ENCODE measurements at regions not wholly inside any gene's neighbourhood (a gene's known extent, or its start where the extent isn't known, plus 50 kb on each side); places are given as distances from the start of the nearest gene placed in this dataset.
"Not testable (repeated sequence)": the region's sequence is repeated elsewhere in the genome, so short reads cannot be mapped to it uniquely, and the experiment has no call there.

DNA sequence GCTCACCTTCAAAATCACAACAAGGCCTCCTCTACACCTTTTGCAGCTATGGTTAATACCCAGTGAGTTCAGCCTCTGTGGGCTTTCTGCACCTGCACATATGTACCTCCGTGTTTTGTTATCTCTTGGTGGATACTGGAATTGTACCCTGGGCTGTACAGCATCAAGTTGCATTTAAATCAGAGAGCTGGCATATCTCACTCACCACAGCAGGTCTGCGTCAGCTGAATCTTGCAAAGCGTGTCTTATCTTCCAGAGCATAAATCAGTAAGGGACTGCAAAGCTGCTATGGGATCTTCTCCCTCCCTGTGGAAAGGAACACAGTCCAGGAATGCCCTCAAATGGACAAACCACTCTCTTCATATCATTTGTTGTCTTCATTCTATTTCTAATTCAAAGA, 1048.7 kb downstream of the UQCRFS1 start:
- DNase-seq, result no peak

DNA sequence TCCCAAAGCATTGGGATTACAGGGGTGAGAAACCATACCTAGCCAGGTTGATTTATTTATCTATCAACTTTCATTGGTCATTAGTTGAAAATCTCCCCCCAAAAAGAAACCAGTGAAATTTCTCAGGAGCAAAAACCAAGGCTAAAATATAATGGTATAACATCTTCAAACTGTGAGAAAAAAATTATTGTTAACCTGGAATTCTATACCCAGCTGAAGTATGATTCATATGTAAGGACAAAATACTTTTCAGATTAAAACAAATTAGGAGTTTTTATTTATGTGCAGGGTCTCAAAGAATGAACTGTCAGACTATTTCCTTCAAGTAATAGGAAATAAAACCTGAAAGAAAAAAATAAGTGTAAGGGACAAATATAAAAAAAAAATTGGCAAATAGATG, 1053.9 kb downstream of the UQCRFS1 start:
- DNase-seq, result no peak

DNA sequence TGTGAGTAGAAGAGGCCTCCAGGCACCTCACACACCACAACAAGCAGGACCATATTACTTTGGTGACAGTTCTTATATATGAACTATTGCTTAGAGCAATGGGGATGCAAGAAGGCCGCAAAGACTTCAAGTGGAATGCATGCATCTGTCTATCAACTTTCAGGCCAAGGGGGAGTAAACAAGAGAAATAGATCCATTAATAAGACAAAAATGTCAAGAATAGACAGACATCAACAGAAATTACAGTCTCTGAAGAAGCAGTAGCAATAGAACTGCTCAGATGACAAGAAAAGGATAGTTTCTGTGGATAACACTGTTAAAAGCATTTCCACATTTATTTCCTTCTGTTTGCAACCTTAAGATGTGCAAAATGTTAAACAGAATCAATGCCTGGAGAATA, 1057.7 kb downstream of the UQCRFS1 start:
- DNase-seq, result no peak

DNA sequence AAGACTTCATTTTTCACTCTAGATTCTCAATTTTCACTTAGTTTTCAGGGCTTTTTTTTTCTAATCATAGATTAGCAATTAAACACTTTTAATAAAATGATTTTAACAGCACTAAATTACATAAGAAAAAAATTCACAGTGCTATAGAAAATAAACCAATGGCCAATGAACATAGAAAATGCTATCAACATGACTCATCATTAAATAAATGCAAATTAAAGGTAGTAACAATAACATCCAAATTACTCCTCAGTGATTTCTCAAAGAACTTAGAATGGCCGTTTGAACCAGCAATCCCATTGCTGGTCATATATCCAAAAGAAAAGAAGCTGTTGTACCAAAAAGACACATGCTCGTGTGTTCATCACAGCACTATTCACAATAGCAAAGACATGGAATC, 1058.9 kb downstream of the UQCRFS1 start:
- no peak for DNase-seq

DNA sequence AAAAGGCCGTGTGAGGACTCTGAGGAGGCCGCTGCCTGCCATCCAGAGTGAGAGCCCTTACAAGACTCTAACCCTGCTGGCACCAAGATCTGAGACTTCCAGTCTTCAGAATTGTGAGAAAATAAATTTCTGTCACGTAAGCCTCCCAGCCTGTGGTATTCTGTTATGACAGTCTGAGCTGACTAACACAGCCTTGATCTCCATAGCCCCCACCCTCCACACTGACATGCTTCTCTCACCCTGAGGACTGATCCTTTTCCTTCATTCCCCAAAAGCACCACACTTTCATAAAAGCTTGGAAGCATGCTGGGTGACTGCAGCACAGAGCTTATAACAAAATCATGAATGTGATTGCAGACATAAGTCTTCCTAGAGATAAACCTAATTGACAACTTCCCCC, 1059.8 kb downstream of the UQCRFS1 start:
- DNase-seq, result no peak

DNA sequence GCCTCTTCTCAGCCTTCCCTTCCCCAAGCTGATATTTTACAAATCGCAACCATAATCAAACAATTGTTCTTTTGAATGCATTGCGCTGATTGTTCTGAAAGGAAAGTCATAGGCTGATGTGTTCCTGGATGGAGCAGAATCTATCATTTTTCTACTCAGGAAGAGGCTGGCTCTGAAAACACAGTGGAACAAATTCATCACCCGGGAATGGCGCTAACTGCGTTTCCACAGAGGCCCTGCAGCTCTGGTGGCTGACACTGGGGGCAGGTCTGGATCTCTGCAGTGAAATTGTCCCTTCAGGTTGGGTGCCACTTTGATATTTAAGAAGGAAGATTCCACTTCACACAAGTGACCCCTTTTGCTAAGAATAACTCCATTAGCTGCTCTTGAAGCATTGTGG, 1060.8 kb downstream of the UQCRFS1 start:
- DNase-seq, result no peak

DNA sequence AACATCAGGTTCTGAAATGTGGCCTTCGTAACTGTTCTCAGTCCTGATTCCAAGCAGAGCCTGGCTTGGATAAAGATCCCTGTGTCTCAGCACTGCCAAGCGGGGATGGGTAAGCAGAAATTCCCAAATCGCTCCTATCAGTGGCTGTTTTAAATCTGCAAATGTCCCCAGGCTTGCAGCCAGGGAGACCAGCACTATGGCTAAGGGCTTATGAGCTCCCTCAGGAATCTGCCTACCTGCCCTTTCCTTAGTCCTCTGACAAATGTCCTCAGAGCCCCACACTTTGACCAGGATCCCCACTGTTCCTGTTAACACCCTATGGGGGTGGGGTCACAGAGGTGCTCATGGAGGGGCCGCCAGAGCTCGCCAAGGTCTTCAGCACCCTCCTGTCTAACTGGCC, 1062.8 kb downstream of the UQCRFS1 start:
- no peak for DNase-seq

DNA sequence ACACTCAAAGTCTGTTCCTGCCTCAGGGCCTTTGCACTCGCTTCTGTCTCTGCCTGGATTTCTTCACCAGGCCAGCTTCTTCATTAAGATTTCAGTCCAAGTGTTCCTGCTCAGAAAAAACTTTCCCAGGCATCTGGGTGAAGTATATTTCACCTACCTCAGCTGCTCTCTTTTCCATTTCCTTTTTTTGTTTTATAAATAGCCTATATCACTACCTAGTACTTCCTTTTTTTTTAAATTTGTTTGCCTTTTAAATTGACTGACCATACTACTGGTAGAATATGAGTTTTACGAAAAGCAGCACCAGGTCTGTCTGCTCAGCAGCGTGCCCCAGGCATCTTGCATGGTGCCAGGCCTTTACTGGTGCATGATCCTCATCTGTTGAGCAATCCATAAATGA, 1064.4 kb downstream of the UQCRFS1 start:
- no peak for DNase-seq

DNA sequence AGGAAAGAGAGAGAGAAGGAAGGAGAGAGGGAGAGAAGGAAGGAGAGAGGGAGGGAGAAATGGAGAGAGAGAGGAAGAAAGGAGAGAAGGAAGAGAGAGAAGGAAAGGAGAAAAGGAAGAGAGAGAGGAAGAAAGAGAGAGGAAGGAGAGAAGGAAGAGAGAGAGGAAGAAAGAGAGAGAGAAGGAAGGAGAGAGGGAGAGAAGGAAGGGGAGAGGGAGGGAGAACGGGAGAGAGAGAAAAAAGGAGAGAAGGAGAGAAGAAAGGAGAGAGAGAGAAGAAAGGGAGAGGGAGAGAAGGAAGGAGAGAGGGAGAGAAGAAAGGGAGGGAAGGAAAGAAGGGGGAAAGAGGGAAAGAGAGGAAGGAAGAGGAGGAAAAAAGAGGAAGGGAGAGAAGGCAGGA, 1070.7 kb downstream of the UQCRFS1 start:
- no peak for DNase-seq

DNA sequence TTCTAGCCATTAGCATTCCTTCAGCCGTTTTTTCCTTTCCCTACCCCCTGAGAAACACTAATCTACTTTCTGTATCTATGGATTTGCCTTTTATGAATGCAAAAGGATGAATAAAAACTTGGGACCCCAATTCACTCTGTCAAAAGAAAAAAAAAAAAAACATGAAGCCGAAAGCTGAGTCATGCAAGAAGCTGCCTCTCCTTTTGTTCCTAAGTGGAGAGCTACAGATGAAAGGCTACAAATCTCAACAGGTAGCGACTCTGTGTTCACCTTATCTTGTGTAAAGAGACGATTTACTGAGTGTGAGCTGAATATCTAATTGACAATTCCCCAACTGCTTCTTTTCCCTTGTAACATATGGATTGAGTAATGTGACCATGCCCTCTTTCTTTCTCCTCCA, 1072.8 kb downstream of the UQCRFS1 start:
- no peak for DNase-seq

DNA sequence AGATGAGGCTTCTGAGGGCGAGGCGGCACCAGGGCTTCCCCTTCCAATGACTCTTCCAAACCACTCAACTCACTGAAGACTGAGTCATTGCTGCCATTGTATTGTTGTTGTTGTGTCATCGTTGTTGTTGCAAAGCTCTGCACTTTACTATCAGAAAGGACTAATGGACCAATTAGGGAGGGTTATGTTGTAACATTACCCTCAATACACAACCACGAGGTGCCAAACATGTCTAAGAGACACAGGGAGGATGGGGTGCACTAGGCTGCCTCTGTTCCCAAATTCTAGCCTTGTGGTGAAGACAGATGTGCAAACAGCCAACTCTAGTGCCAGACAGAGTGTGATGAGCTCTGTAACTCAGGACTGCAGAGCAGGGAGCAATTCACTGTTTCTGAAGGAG, 1075.2 kb downstream of the UQCRFS1 start:
- DNase-seq, result no peak

DNA sequence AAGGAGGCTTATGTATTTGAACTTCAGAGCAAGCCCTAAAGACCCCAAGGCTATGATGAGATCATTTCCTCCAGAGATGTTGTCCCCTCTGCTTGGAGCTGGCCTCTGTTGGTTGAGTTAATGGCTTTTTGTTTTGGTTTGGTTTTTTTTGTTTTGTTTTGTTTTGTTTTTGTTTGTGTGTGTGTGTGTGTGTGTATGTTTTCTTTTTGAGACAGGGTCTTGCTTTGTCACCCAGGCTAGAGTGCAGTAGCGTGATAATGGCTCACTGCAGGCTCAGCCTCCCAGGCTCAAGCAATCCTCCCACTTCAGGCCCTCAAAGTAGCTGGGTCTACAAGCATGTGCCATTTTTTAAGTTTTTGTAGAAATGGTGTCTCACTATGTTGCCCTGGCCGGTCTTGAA, 1076.2 kb downstream of the UQCRFS1 start:
- DNase-seq, result no peak

DNA sequence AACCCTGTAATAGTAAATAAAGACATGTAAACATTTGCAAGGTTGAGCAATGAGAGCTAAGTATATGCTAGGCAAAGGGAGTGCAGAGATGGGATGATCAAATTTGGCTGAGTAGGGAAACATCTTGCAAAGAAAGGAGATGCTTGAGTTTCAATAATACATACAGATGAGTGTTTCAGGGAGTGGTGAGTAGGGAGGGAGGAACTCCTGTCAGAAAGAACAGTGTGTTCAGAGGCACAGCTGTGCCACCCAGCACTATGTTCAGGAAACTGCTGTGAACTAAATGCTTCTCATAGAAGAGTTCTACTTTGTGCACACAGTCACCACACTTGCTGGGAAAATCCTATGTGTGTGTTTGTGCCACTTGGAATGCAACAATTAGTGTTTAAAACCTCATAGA, 1077.1 kb downstream of the UQCRFS1 start:
- DNase-seq, result no peak

DNA sequence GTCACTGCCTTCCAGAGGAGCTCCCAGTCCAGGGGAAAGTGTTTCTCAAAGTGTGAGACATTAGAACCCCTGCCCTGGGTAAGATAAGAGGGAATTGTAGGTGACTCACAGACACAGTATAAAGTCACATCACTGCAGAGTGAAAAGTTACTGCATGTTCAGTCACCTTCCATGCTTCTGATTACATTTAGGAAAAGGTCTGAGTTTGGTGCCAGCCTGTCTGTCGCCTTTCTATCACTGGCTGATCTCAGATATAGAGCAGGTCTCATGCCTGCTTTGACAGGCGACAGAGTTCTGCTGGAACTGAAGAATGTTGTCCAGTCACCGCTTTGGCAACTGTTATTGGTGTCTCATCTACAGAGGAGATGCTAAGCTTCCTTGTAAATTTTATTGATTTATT, 1078.6 kb downstream of the UQCRFS1 start:
- DNase-seq, result no peak

DNA sequence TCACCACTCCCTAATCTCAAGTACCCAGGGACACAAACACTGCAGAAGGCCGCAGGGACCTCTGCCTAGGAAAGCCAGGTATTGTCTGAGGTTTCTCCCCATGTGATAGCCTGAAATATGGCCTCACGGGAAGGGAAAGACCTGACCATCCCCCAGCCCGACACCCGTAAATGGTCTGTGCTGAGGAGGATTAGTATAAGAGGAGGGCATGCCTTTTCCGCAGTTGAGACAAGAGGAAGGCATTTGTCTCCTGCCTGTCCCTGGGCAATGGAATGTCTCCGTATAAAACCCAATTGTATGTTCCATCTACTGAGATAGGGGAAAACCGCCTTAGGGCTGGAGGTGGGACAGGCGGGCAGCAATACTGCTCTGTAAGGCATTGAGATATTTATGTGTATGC, 1082.1 kb downstream of the UQCRFS1 start:
- DNase-seq, result not testable (repeated sequence)

DNA sequence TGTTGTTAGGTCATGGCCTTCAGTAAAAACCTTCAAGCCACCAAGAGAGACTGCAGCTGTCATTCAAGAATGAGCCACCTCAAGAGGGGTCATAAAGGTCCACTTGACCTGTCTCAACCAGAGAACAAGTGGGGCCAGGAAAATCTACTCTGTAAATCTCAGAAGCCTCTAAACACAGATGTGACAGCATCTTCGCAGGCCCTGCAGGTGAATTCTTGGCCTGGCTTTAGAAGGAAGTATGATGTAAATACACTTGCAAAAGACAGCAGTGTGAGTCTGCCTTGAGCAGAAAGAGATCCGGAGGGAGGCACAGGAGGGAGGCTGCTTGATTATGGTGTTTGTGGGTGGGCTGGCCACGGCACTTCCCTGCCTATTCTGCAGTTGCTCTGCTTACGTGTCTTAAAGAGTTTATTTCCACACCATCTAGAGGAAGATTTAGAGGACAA, 1082.9 kb downstream of the UQCRFS1 start:
- no peak for DNase-seq

DNA sequence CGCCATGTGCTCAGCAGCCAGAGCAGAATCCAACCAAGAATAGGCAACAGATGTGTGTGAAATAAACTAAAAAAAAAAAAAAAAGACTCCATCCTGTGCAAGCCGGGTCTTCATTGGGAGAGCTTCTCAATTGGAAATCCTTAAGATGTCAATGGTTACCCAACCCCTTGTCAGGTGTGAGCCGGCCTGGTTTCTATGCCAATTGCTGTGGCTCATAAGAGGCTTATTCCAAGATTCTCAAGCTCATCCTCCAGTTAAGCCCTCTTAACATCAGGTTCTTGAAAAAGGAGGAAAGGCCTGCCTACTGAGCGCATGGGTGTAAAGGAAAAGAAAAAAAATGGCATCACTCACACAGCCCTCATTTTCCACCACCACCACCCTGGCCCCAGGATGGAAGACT, 1084.6 kb downstream of the UQCRFS1 start:
- no peak for DNase-seq

DNA sequence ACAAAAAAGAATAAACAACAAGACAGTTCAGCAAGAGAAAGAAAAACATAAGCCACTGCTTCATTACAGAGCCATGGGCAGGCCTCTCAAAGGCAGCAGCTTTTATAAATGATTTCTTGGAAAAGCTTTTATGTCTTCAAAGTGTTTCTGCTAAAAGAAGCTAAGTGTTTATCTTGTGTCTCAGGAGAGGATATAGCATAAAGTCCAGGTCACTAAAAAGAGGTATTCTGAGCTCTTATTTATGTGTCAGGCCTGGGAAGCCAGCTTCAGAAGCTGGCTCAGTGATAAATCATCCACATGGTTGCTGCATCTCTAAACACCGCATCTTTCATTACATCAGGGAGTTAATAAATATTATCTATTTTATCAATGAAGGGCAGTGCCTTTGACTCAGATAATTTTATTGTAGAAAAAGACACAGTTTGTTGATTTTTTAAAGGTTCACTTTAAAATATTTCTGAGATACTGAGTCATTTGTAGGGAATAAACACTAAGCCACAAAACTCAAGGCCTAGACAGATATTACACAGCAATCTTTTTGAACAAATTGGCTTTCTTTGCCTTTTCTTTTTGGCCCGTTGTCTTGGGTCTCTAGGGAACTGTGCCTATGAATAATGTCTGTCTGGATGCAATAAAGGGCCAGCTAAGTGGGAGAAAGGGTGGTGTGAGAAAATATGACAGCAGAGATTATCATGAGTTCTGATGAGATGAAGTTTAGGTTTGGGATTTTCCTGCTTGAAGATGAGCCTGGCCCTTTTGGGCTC, 1086.6 kb downstream of the UQCRFS1 start:
- DNase-seq, result no peak

DNA sequence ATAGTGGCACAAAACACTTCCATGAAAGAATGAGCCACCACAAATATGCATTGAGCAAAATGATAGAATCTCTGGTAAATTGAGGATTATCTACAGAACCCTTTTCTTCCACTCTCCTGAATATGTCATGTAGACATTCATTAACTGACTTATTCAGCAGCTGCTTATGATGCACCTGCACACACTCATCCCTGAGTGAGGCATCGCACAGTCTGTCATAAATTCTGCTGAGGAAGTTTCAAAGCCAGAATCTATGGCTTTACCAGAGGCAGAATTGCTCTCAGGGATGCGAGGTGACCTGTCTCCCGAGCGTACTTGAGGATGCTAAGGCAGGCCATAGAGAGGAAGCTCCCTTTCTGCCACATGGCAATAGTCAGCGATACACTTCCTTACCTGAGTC, 1090.2 kb downstream of the UQCRFS1 start:
- DNase-seq, result no peak

DNA sequence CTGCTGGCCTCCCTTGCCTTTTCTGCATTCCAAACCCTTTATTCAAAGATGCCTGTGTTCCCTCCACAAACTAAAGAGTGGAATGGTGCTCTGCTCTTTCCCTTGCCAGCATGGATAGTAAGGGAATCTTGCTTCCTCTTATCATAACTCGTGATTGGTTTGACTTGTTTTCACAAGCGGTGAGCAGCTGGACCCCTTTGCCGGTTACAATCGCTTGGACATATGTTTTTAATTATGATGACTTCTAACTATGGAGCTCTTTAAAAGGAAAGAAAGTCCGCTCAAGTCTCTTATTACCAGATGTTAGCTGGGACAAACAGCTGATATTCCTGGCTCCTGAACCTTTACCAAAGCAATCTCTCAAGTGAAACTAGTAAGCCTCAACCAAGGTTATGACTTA, 1094.7 kb downstream of the UQCRFS1 start:
- DNase-seq, result no peak

DNA sequence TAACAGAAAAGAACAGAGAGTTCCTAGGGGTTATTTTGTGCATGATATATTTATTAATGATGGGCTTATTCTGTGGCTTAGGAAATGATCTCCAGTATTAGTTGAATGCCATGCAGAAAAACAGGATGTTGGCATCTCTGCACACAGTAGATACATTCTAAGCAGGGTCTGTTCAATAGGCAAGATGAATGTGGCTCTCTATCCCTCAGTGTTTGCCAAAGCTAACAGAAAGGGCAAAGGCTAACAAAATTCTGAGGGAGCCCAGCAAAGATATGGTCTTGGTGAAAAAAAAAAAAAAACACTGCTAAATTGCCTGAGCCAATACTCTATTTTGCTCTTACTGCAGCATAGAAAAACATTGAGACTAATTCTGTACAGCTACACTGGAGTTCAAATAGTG, 1095.8 kb downstream of the UQCRFS1 start:
- DNase-seq, result no peak

DNA sequence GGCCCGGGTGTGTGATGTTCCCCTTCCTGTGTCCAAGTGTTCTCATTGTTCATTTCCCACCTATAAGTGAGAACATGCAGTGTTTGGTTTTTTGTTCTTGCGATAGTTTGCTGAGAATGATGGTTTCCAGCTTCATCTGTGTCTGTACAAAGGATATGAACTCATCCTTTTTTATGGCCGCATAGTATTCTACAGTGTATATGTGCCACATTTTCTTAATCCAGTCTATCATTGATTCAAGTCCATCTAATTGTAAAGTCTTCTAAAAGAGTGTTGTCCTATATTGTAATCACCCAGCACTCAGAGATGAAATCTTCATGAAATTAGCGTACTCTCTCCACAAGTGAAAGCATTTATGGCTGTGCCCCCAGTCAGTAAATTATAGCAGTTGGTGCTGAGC, 1096.6 kb downstream of the UQCRFS1 start:
- not testable (repeated sequence) for DNase-seq

DNA sequence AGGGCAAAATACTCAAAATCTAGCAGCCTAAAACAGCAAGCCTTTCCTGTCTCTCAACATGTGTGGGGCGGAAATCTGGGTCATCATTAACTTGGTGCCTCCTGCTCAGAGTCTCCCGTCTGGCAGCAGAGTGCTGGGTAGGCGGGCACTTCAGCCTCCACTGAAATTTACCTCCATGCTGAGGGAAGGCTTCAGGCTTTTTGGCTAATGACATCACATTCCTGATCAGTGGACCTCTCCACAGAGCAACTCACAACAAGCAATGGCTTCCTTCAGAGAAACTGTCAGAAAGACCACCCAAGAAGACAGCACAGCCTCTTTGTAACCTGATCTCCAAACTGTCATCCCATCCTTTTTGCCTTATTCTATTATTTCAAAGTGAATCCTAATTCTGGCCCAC, 1109.0 kb downstream of the UQCRFS1 start:
- DNase-seq, result no peak

DNA sequence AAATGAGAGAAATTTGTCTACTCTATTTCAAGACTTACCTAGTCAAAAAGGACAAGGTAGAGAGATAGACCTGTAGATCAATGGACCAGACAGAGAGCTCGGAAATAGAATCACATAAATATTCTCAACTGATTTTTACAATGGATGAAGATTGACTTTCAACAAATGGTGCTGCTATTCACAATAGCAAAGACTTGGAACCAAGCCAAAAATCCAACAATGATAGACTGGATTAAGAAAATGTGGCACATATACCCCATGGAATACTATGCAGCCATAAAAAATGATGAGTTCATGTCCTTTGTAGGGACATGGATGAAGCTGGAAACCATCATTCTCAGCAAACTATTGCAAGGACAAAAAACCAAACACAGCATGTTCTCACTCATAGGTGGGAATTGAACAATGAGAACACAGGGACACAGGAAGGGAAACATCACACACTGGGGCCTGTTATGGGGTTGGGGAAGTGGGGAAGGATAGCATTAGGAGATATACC, 1128.2 kb downstream of the UQCRFS1 start:
- not testable (repeated sequence) for DNase-seq

DNA sequence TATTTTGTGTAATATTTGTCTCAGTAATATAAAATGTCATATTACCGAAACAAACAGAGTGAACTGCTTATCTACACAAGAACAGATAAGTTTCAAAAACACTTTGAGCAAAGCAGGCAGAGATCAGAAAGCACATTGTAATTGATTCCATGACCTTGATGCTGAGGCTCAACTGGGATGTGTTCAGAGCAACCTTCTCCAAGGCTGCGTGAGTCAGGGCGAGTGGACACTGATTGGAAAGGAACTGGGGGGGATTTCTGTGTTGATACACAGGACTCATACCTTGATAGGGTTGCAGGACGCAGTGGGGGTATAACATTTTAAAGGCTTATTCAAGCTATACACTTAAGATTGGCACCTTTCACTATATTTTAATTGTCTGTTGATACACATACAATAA, 1136.3 kb downstream of the UQCRFS1 start:
- no peak for DNase-seq
